Stimulated activated memory B cell treated with anti-CD40 and anti-IgM and Interleukin-4, amounts not matched to agents 10 μg/mL and 1 μg/mL and 100 μg/mL, for 72 hours (primary cell): ENCODE measurements at regions not wholly inside any gene's neighbourhood (a gene's known extent, or its start where the extent isn't known, plus 50 kb on each side); places are given as distances from the start of the nearest gene placed in this dataset.
"Not testable (repeated sequence)": the region's sequence is repeated elsewhere in the genome, so short reads cannot be mapped to it uniquely, and the experiment has no call there.

Source experiments
- ATAC-seq: fragments of 150-1000 bp; cut with Tn5 transposase; 2 replicates; pipeline ENCODE4 v1.10.0; 2021
- H3K27ac Mint-ChIP-seq: one replicate; pipeline ENCODE4 v1.8.0; 2022; ENCODE audit warnings: mild to moderate bottlenecking, mixed read lengths
- H3K27me3 Mint-ChIP-seq: one replicate; pipeline ENCODE4 v1.8.0; 2022; ENCODE audit warnings: mixed read lengths
- H3K36me3 Mint-ChIP-seq: one replicate; pipeline ENCODE4 v1.8.0; 2022; ENCODE audit warnings: mixed read lengths
- H3K4me1 Mint-ChIP-seq: one replicate; pipeline ENCODE4 v1.8.0; 2022; ENCODE audit warnings: mixed read lengths
- H3K4me3 Mint-ChIP-seq: one replicate; pipeline ENCODE4 v1.8.0; 2022; ENCODE audit warnings: mild to moderate bottlenecking, moderate library complexity, mixed read lengths
- H3K9me3 Mint-ChIP-seq: one replicate; pipeline ENCODE4 v1.8.0; 2022; ENCODE audit warnings: mixed read lengths

DNA sequence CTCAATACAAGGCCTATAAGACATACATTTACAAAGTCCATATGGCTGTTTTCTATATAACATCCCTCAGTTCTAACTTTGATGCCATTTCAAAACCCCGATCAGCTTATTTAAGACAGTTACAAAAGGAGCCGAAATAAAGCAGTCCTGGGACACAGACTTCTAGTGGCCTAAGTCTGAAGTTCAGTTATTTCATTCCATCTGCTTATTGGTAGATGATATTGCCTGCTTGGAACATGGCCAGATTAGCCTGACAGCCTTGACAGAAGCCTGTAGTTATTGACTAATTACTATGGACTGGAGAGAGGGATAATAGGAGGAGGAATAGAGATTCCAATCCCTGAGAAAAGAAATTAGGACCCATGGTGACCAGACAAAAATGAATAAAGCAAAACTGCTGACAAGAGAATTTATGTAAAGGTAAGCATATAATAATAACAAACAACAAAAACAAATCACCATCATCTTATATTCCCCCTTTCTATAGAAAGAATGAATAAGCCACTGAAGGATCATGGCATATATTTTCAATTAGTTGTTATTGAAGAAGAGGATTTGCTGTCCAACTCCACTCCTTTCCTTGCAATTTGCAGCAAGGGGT lies 206.3 kb upstream of the TOM1L1 start:
- H3K4me1 Mint-ChIP-seq, result no peaks in the 10 kb centered on the region
- no peak for ATAC-seq
- H3K27me3 Mint-ChIP-seq, result no peaks in the 10 kb centered on the region
- H3K4me3 Mint-ChIP-seq, result no peak overlapping the region
- H3K36me3 Mint-ChIP-seq, result no peaks in the 10 kb centered on the region
- no peak overlapping the region for H3K27ac Mint-ChIP-seq
- no peaks in the 10 kb centered on the region for H3K9me3 Mint-ChIP-seq

DNA sequence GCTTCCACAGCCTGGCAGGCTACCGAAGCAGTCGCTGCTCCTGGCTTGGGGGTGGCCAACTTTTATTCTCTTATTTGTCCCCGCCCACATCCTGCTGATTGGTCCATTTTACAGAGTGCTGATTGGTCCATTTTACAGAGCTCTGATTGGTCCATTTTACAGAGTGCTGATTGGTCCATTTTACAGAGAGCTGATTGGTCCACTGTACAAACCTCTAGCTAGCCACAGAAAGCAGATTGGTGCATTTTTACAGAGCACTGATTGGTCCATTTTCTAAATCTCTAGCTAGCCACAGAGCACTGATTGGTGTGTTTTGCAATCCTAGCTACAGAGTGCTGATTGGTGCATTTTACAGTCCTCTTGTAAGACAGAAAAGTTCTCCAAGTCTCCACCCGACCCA lies 187.9 kb upstream of the TOM1L1 start:
- not testable (repeated sequence) for ATAC-seq, H3K27ac Mint-ChIP-seq, H3K4me1 Mint-ChIP-seq, H3K4me3 Mint-ChIP-seq, H3K36me3 Mint-ChIP-seq, H3K27me3 Mint-ChIP-seq
- peaks cover 13% of the 10 kb centered on the region for H3K9me3 Mint-ChIP-seq

DNA sequence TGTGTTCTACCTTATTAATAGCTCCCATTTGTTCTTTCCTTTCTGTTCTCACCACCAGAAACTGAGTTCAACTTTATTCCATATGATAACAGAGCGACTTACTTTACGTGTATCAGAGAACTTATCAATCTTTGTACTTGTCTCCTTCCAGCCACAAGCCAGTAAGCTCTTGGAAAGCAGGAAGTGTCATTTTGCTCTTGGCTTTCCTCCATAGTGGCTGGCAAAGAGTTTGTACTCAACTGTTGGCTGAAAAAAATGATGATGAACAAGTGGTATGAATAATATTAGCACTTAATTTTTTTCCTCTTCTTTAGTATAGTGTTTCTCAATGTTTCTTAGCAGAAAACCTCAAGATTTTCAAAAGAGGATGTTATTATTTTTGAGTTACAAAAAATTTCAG lies 182.4 kb upstream of the TOM1L1 start:
- no peaks in the 10 kb centered on the region for H3K4me1 Mint-ChIP-seq
- no peaks in the 10 kb centered on the region for H3K27me3 Mint-ChIP-seq
- H3K36me3 Mint-ChIP-seq, result no peaks in the 10 kb centered on the region
- no peak overlapping the region for H3K4me3 Mint-ChIP-seq
- H3K9me3 Mint-ChIP-seq, result peaks cover 3% of the 10 kb centered on the region
- no peak overlapping the region for H3K27ac Mint-ChIP-seq
- no peak for ATAC-seq

DNA sequence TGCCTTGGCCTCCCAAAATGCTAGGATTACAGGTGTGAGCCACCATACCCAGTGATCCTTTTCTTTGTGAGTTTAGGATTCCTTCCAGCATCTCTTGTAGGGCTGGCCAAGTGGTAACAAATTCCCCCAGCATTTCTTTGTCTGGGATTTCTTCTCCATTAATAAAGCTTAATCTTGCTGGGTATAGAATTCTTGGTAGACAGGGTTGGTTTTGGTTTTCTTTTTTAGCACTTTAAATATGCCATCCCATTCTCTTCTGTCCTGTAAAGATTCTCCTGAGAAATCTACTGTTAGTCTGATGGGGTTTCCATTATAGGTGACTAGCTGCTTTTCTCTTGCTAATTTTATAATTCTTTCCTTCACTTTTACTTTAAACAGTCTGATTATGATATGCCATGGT lies 173.0 kb upstream of the TOM1L1 start:
- Mint-ChIP-seq H3K36me3 (no peaks in the 10 kb centered on the region), H3K4me3 (no peak overlapping the region), H3K27me3 (no peaks in the 10 kb centered on the region), H3K9me3 (peaks cover 25% of the 10 kb centered on the region), H3K27ac (no peak overlapping the region), H3K4me1 (no peaks in the 10 kb centered on the region)
- ATAC-seq, result no peak

DNA sequence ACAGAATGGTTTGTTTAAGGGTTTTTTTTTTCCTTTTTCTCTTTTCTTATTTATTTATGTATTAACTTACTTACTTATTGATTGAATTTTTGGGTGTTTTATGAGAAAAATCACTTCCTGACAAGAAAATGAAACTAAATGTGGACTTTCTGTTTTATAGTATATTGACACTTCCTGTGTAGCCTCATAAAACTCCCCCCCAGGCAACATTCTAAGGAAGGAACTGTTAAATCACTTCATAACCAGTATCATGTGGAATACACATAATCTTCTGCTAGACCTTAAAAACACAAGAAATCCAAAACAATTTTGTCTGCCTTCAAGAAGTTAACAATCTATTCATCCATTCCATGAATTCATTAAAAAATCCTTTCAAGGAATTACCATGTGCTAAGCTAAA lies 164.1 kb upstream of the TOM1L1 start:
- H3K9me3 Mint-ChIP-seq, result peaks cover 15% of the 10 kb centered on the region
- no peak for ATAC-seq
- H3K36me3 Mint-ChIP-seq, result no peaks in the 10 kb centered on the region
- H3K4me3 Mint-ChIP-seq, result no peak overlapping the region
- H3K4me1 Mint-ChIP-seq, result no peaks in the 10 kb centered on the region
- H3K27ac Mint-ChIP-seq, result no peak overlapping the region
- no peaks in the 10 kb centered on the region for H3K27me3 Mint-ChIP-seq

DNA sequence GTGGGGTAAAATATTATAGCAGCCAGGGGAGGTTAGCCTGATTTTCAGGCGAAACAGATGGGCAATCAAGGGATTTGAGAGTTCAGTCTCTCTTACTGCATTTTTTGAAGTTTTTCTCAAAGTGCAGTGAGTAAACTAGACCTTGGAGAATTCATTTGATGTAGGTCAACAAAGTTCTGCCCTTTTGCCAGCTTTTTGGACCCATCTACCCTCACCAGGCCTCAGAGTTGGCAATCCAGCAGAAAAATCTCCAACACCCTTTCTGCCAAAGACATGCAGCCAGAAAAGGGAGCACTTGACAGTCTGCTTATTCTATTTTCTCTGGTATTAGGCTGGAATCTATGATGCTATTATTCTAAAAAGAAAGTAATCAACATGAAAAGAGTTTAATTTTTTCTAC lies 162.2 kb upstream of the TOM1L1 start:
- Mint-ChIP-seq H3K36me3 (no peaks in the 10 kb centered on the region), H3K4me3 (no peak overlapping the region), H3K27me3 (no peaks in the 10 kb centered on the region), H3K9me3 (peaks cover 10% of the 10 kb centered on the region), H3K4me1 (no peaks in the 10 kb centered on the region), H3K27ac (no peak overlapping the region)
- ATAC-seq, result no peak

DNA sequence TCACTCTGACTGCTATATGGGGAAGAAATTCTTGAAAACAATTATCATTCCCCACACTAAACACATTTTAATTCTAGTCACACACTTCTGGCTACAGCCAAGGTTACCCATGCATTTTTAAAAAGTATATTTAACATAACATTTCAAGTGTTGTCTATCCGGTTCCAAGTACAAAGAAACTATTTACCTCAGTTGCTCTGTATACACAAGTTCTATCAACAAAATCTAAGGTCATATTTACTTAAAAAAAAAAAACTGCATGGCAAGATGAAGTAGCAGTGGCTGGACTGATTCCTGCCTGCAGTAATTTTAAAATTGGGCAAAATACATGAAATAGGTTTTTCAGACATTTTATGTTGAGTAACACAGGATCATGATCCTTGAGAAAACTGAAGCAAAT lies 155.9 kb upstream of the TOM1L1 start:
- Mint-ChIP-seq H3K27ac (no peak overlapping the region), H3K4me1 (no peaks in the 10 kb centered on the region), H3K4me3 (no peak overlapping the region), H3K9me3 (peaks cover 25% of the 10 kb centered on the region), H3K27me3 (no peaks in the 10 kb centered on the region), H3K36me3 (no peaks in the 10 kb centered on the region)
- ATAC-seq, result no peak

DNA sequence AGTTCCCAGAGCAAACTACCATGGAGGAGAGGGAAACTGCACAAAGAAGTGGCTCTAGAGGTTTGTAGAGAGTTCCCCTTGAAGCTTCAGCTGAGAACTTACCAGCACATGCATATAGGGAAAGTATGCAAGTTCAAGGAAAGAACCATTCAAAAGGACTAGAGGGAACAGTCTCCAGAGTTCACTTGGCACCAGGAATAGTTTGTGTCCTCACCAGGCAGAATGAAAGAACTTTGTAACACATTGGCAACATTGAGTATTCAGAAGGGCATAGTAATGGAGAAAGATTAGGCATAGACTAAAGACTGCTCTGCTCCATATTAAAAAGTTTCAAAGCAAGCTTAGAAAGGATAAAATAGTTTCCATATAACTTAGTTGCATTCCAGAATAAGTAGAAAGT lies 155.4 kb upstream of the TOM1L1 start:
- Mint-ChIP-seq H3K36me3 (no peaks in the 10 kb centered on the region), H3K27ac (no peak overlapping the region), H3K27me3 (no peaks in the 10 kb centered on the region), H3K4me1 (no peaks in the 10 kb centered on the region), H3K4me3 (no peak overlapping the region), H3K9me3 (peaks cover 25% of the 10 kb centered on the region)
- no peak for ATAC-seq

DNA sequence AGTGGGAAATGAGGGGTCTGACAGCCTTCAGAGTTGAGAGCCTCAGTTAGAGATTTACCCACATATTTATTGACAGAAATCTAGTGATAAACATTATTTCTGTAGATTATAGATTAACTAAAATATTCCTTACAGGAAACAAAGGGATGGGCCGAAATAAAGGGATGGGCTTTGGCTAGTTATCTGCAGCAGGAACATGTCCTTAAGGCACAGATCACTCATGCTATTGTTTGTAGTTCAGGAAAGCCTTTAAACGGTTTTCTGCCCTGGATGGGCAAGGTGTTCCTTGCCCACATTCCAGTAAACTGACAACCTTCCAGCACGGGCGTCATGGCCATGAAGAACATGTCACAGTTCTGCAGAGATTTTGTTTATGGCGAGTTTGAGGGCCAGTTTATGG lies 154.8 kb upstream of the TOM1L1 start:
- Mint-ChIP-seq H3K4me1 (no peaks in the 10 kb centered on the region), H3K27ac (no peak overlapping the region), H3K36me3 (no peaks in the 10 kb centered on the region), H3K27me3 (no peaks in the 10 kb centered on the region), H3K9me3 (peaks cover 25% of the 10 kb centered on the region), H3K4me3 (no peak overlapping the region)
- ATAC-seq, result no peak

DNA sequence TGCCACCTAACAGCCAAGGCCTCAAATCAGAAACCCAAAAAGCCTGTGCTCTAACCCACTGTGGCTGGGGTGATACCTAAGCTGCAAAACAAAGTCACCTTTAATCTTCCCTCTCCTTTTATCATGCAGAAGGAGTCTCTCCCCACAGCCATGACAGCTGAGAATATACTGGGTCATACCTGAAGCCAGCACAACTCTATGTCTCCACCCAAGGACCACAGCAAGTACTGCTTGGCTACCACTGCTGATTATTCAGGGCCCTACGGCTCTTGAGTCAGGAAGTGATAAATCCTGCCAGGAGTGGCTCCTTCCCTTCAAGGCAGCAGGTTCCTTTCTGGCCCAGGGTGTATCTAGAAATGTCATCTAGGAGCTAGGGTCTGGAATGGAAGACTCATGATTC lies 151.5 kb upstream of the TOM1L1 start:
- H3K4me1 Mint-ChIP-seq, result no peaks in the 10 kb centered on the region
- no peaks in the 10 kb centered on the region for H3K36me3 Mint-ChIP-seq
- H3K4me3 Mint-ChIP-seq, result no peak overlapping the region
- H3K27me3 Mint-ChIP-seq, result no peaks in the 10 kb centered on the region
- peaks cover 20% of the 10 kb centered on the region for H3K9me3 Mint-ChIP-seq
- no peak for ATAC-seq
- H3K27ac Mint-ChIP-seq, result no peak overlapping the region

DNA sequence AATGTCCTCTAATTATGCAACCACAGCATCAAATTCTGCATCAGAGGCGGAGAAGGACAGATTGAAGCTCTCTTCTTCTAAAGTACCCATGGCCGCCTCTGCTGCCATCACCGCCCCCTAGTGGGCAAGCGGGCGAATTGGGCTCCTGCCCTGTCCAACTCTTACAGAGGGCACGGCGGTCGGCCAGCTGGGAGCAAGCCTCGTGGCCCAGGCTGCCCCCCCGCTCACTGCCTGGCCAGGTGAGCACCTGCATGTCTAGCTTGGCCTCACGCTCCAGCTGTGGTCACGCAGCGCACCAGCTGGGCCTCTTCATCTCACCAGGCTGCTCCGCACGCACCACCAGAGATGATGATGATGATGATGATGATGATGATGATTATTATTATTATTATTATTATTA lies 146.1 kb upstream of the TOM1L1 start:
- Mint-ChIP-seq H3K36me3 (no peaks in the 10 kb centered on the region), H3K27me3 (no peaks in the 10 kb centered on the region), H3K4me3 (no peak overlapping the region), H3K9me3 (peaks cover 2% of the 10 kb centered on the region), H3K4me1 (no peaks in the 10 kb centered on the region), H3K27ac (no peak overlapping the region)
- ATAC-seq, result no peak

DNA sequence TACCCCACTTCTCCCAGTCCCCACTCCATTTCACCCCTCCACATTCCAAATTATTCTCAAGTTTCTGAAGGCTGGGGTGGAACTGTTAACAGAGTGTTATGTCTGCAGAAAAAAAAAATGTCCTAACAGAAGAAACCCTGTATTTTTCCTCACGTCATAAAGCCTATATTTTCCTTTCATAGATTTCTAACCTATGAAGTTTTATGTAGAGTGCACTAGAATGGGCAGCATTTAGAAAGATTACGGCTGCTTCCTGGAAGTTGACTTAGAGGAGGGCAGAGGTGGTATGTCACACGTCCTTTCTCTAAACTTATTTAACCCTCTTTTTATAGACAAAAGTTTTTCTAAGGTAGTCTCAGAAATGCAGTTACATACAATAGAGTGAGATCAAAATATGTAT lies 139.8 kb upstream of the TOM1L1 start:
- Mint-ChIP-seq H3K4me3 (no peak overlapping the region), H3K27me3 (no peaks in the 10 kb centered on the region), H3K36me3 (no peaks in the 10 kb centered on the region), H3K27ac (no peak overlapping the region), H3K4me1 (no peaks in the 10 kb centered on the region), H3K9me3 (peaks cover 4% of the 10 kb centered on the region)
- no peak for ATAC-seq

DNA sequence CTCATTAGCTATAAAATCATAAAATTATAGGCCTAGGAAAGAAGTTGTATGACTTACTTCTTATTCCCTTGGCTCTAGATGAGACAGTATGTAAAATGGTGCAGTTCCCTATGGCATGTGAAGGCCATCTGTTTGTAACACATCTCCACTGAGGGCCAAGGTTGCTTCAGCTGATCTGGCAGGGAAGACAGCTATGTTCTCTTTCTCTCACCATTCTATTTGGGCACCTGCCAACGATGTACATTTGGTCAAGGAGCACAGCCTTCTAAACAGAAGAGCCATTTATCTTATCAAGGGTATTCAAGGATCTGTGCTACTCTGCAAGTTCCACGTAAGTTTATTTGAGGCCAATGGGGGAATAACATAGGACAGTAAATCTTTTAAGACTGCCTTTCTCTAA lies 129.8 kb upstream of the TOM1L1 start:
- H3K4me3 Mint-ChIP-seq, result no peak overlapping the region
- no peaks in the 10 kb centered on the region for H3K9me3 Mint-ChIP-seq
- no peaks in the 10 kb centered on the region for H3K27me3 Mint-ChIP-seq
- no peaks in the 10 kb centered on the region for H3K36me3 Mint-ChIP-seq
- H3K4me1 Mint-ChIP-seq, result no peaks in the 10 kb centered on the region
- no peak overlapping the region for H3K27ac Mint-ChIP-seq
- no peak for ATAC-seq

DNA sequence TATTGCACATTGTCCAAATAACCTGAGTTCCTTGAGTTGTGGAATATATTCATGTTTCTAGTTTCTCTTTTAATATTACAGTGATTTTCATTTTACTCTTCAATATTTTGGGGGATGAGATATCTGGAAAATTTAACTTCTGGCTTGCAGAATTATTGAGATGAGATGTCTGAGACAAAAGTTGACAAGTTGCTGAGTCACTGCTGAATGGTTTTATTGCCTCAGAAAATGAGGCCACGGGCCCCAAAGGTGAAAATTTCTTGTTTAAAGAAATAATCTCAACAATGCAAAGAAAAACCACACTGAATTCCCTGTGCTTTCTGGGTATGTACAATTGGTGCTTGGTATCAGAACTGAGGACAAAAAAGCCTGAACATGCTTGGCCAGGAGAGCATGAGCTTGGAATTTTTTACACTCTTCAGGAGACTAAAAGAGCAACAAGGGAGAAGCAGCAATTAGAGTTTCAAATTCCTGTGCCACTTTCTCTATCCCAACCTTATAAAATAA lies 129.2 kb upstream of the TOM1L1 start:
- ATAC-seq, result no peak
- Mint-ChIP-seq H3K36me3 (no peaks in the 10 kb centered on the region), H3K4me3 (no peak overlapping the region), H3K4me1 (no peaks in the 10 kb centered on the region), H3K9me3 (no peaks in the 10 kb centered on the region), H3K27ac (no peak overlapping the region), H3K27me3 (no peaks in the 10 kb centered on the region)

DNA sequence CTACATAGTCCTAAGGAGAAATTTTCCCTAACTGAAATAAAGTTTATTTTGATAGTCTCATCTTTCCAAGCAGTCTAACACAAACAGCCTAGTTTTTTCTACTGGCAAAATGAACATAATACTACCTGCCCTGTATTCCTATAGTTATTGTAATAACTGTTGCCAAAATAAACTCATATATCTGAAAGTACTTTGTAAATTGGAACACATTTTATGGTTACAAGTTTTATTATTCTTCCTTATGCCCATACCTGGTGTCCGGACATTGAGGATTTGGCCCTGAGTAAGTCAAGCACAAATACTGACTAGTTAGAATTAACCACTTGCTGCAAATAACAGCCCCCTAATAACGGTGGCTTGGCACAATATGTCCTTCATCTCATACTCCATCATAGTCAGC lies 120.4 kb upstream of the TOM1L1 start:
- ATAC-seq, result no peak
- Mint-ChIP-seq H3K36me3 (no peaks in the 10 kb centered on the region), H3K27me3 (no peaks in the 10 kb centered on the region), H3K9me3 (no peaks in the 10 kb centered on the region), H3K4me3 (no peak overlapping the region), H3K4me1 (no peaks in the 10 kb centered on the region), H3K27ac (no peak overlapping the region)

DNA sequence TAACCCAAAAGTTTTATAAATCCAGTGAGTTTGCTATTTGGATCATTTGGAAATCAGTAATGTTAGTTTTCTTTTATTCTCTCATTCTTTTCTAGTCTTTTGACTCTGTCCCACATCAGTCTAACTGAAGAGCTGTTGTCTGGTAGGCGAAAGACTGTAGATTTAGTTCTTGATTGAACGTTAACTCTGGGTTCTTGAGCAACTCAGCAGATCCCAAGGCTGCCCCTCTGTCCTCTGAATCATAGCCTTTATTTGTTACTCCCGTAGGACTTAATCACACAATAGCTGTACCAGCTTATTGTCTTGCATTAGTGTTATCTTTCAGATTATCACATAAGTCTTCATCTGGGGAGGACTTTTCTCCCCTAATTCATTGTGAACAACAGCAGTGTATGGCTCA lies 119.3 kb upstream of the TOM1L1 start:
- no peak overlapping the region for H3K4me3 Mint-ChIP-seq
- ATAC-seq, result no peak
- no peaks in the 10 kb centered on the region for H3K4me1 Mint-ChIP-seq
- no peaks in the 10 kb centered on the region for H3K36me3 Mint-ChIP-seq
- no peaks in the 10 kb centered on the region for H3K9me3 Mint-ChIP-seq
- no peak overlapping the region for H3K27ac Mint-ChIP-seq
- H3K27me3 Mint-ChIP-seq, result no peaks in the 10 kb centered on the region

DNA sequence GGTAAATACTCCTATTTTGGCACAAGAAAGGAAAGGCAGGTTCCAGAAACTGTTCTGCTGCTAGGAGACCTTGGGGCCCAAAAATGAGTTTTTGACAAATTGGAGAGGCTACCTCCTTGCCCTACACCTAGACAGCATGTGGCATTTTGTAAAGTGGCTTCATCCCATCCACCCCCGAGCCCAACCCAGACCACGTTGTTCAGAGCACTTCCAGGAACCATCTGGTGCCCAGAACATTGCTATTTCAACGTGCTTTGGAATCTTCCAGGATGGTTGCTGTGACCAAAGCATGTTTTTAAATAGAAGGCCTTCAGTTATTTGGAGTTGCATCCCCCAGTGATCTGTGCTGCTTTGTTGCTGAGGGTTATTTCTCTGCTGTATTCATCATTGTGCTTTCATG lies 116.3 kb upstream of the TOM1L1 start:
- H3K4me1 Mint-ChIP-seq, result no peaks in the 10 kb centered on the region
- H3K36me3 Mint-ChIP-seq, result no peaks in the 10 kb centered on the region
- no peaks in the 10 kb centered on the region for H3K27me3 Mint-ChIP-seq
- H3K4me3 Mint-ChIP-seq, result no peak overlapping the region
- H3K9me3 Mint-ChIP-seq, result peaks cover 4% of the 10 kb centered on the region
- no peak for ATAC-seq
- no peak overlapping the region for H3K27ac Mint-ChIP-seq
